Stimulated activated CD4-positive, alpha-beta T cell treated with anti-CD3 and anti-CD28 coated beads, Interleukin-4, amount 100 ng/mL, for 1 hour (primary cell): ENCODE measurements at regions not wholly inside any gene's neighbourhood (a gene's known extent, or its start where the extent isn't known, plus 50 kb on each side); places are given as distances from the start of the nearest gene placed in this dataset.

Experiments used
- DNase-seq: peaks from one replicate; pipeline ENCODE4 v3.0.0-alpha.2; 2020

- DNase-seq, result no peak
Measured at GRCh38 chr12:60803147-60803546, 1207.3 kb downstream of the SLC16A7 start.

GRCh38 chr12:60805364-60805763 is 1209.5 kb downstream of the SLC16A7 start:
- no peak for DNase-seq

- no peak for DNase-seq
Measured at GRCh38 chr12:60819794-60820193, 1224.0 kb downstream of the SLC16A7 start.

GRCh38 chr12:60822580-60822979 is 1226.8 kb downstream of the SLC16A7 start:
- DNase-seq, result no peak

- DNase-seq, result no peak
Measured at GRCh38 chr12:60830381-60830780, 1234.6 kb downstream of the SLC16A7 start.

GRCh38 chr12:60832290-60832689 is 1236.5 kb downstream of the SLC16A7 start:
- no peak for DNase-seq

- DNase-seq, result no peak
Measured at GRCh38 chr12:60834372-60834771, 1238.5 kb downstream of the SLC16A7 start.

- no peak for DNase-seq
Measured at GRCh38 chr12:60834806-60835205, 1239.0 kb downstream of the SLC16A7 start.

- DNase-seq, result no peak
Measured at GRCh38 chr12:60836651-60837050, 1240.8 kb downstream of the SLC16A7 start.

- no peak for DNase-seq
Measured at GRCh38 chr12:60842181-60842580, 1246.4 kb downstream of the SLC16A7 start.

GRCh38 chr12:60844101-60844500 is 1248.3 kb downstream of the SLC16A7 start:
- DNase-seq, result no peak

GRCh38 chr12:60844875-60845274 is 1249.0 kb downstream of the SLC16A7 start:
- DNase-seq, result no peak

GRCh38 chr12:60845696-60846095 is 1249.9 kb downstream of the SLC16A7 start:
- DNase-seq, result no peak

- DNase-seq, result no peak
Measured at GRCh38 chr12:60847281-60847680, 1251.5 kb downstream of the SLC16A7 start.

GRCh38 chr12:60849723-60850122 is 1253.9 kb downstream of the SLC16A7 start:
- no peak for DNase-seq

- DNase-seq, result no peak
Measured at GRCh38 chr12:60853407-60853806, 1257.6 kb downstream of the SLC16A7 start.

GRCh38 chr12:60863421-60863820 is 1267.6 kb downstream of the SLC16A7 start:
- DNase-seq, result no peak

- no peak for DNase-seq
Measured at GRCh38 chr12:60872219-60872618, 1276.4 kb downstream of the SLC16A7 start.

- no peak for DNase-seq
Measured at GRCh38 chr12:60872850-60873713, 1277.3 kb downstream of the SLC16A7 start.

GRCh38 chr12:60874091-60874490 is 1278.3 kb downstream of the SLC16A7 start:
- no peak for DNase-seq

- no peak for DNase-seq
Measured at GRCh38 chr12:60920841-60921495, 1325.1 kb downstream of the SLC16A7 start.

GRCh38 chr12:60921541-60921940 is 1325.7 kb downstream of the SLC16A7 start:
- DNase-seq, result no peak

- no peak for DNase-seq
Measured at GRCh38 chr12:60926256-60926655, 1330.4 kb downstream of the SLC16A7 start.

GRCh38 chr12:60930151-60930550 is 1330.1 kb upstream of the USP15 start:
- no peak for DNase-seq
